ENCODE measurements at regions not wholly inside any gene's neighbourhood (a gene's known extent, or its start where the extent isn't known, plus 50 kb on each side); places are given as distances from the start of the nearest gene placed in this dataset.

DNA sequence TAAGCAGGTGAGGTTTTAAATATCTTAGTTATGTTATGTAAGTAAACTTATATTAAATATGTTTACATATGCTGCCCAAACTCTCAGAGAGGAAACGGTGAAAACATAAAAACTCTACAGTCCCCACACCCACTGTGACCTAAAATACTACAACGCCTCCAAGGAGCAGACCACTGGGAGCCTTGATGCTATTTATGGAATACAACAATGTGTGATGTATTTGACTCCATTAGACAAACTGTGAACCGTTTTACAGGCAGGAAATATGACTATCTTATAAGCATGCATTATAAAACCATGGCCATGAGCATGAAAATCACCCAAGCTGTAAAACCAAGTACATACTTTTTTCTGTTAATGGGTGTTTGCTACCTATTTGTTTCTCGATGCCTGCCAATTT is 379.5 kb upstream of the TBL1XR1 start:
- Histone ChIP-seq H3K9me3 (ENCODE audit: low read depth, low read length) (no peaks in the 10 kb centered on the region), H3K27ac (no peak overlapping the region), H3K4me3 (no peak overlapping the region), H3K9ac (ENCODE audit: insufficient read length) (no peak overlapping the region), H3K36me3 (ENCODE audit: insufficient read depth, low read length) (no peaks in the 10 kb centered on the region)
- no peak for DNase-seq (ENCODE audit: low read depth, low spot score)
- TF ChIP-seq FOXP2 (optimal IDR thresholded peaks at IDR 0.05; ENCODE audit: control extremely low read depth, extremely low read length, insufficient read depth): no peak
- no peak for TF ChIP-seq POLR2AphosphoS5 (IDR thresholded peaks at IDR 0.05; ENCODE audit: borderline replicate concordance, low read depth, low read length)
- no peak for TF ChIP-seq EZH2 (IDR thresholded peaks at IDR 0.05)

DNA sequence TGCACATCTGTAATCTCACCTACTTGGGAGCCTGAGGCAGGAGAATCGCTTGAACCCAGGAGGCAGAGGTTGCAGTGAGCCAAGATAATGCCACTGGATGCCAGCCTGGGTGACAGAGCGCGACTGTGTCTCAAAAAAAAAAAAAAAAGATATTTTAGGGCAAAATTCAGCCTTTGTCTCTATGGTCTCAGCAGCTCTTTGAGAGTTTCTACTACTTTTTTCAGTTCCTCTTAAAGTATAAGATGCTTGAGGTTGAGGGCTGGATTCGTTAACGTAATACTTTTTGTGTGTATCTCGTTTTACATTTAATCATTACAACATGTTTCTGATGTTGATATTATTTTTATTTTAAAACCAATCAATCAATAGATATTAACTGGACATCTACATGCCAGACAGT is 381.2 kb upstream of the TBL1XR1 start:
- H3K4me3 ChIP-seq: no peak overlapping the region
- H3K9me3 ChIP-seq (ENCODE audit: low read depth, low read length): no peaks in the 10 kb centered on the region
- TF ChIP-seq FOXP2 (optimal IDR thresholded peaks at IDR 0.05; ENCODE audit: control extremely low read depth, extremely low read length, insufficient read depth): no peak
- TF ChIP-seq EZH2 (IDR thresholded peaks at IDR 0.05): no peak
- no peak for TF ChIP-seq POLR2AphosphoS5 (IDR thresholded peaks at IDR 0.05; ENCODE audit: borderline replicate concordance, low read depth, low read length)
- H3K27ac ChIP-seq: no peak overlapping the region
- no peak overlapping the region for H3K9ac ChIP-seq (ENCODE audit: insufficient read length)
- DNase-seq (ENCODE audit: low read depth, low spot score): no peak
- no peaks in the 10 kb centered on the region for H3K36me3 ChIP-seq (ENCODE audit: insufficient read depth, low read length)

GRCh38 chr3:177579419-177579818 is 382.1 kb upstream of the TBL1XR1 start:
- no peak for DNase-seq (ENCODE audit: low read depth, low spot score)
- TF ChIP-seq FOXP2 (optimal IDR thresholded peaks at IDR 0.05; ENCODE audit: control extremely low read depth, extremely low read length, insufficient read depth) (no peak), EZH2 (IDR thresholded peaks at IDR 0.05) (no peak), POLR2AphosphoS5 (IDR thresholded peaks at IDR 0.05; ENCODE audit: borderline replicate concordance, low read depth, low read length) (no peak)
- H3K36me3 ChIP-seq (ENCODE audit: insufficient read depth, low read length): no peaks in the 10 kb centered on the region

GRCh38 chr3:177580437-177580836 is 383.2 kb upstream of the TBL1XR1 start:
- no peak overlapping the region for H3K27ac ChIP-seq
- no peak overlapping the region for H3K4me3 ChIP-seq
- TF ChIP-seq POLR2AphosphoS5 (IDR thresholded peaks at IDR 0.05; ENCODE audit: borderline replicate concordance, low read depth, low read length) (no peak), EZH2 (IDR thresholded peaks at IDR 0.05) (no peak), FOXP2 (optimal IDR thresholded peaks at IDR 0.05; ENCODE audit: control extremely low read depth, extremely low read length, insufficient read depth) (no peak)
- H3K9me3 ChIP-seq (ENCODE audit: low read depth, low read length): no peaks in the 10 kb centered on the region
- no peak overlapping the region for H3K9ac ChIP-seq (ENCODE audit: insufficient read length)
- no peaks in the 10 kb centered on the region for H3K36me3 ChIP-seq (ENCODE audit: insufficient read depth, low read length)
- no peak for DNase-seq (ENCODE audit: low read depth, low spot score)

More at GRCh38 chr3:177579419-177579818, 382.1 kb upstream of the TBL1XR1 start:
- Histone ChIP-seq H3K27ac (no peak overlapping the region), H3K9ac (ENCODE audit: insufficient read length) (no peak overlapping the region), H3K4me3 (no peak overlapping the region), H3K9me3 (ENCODE audit: low read depth, low read length) (no peaks in the 10 kb centered on the region)

GRCh38 chr3:177585271-177585670 is 388.0 kb upstream of the TBL1XR1 start:
- Histone ChIP-seq H3K9me3 (ENCODE audit: low read depth, low read length) (no peaks in the 10 kb centered on the region; the same call in 1 of the 2 replicates), H3K9ac (ENCODE audit: insufficient read length) (no peak overlapping the region), H3K36me3 (ENCODE audit: insufficient read depth, low read length) (no peaks in the 10 kb centered on the region), H3K27ac (no peak overlapping the region), H3K4me3 (no peak overlapping the region)
- no peak for DNase-seq (ENCODE audit: low read depth, low spot score)
- TF ChIP-seq POLR2AphosphoS5 (IDR thresholded peaks at IDR 0.05; ENCODE audit: borderline replicate concordance, low read depth, low read length) (no peak), EZH2 (IDR thresholded peaks at IDR 0.05) (no peak), FOXP2 (optimal IDR thresholded peaks at IDR 0.05; ENCODE audit: control extremely low read depth, extremely low read length, insufficient read depth) (no peak)

GRCh38 chr3:177589041-177589650 is 391.9 kb upstream of the TBL1XR1 start:
- no peak for DNase-seq (ENCODE audit: low read depth, low spot score)
- TF ChIP-seq FOXP2 (optimal IDR thresholded peaks at IDR 0.05; ENCODE audit: control extremely low read depth, extremely low read length, insufficient read depth) (no peak), POLR2AphosphoS5 (IDR thresholded peaks at IDR 0.05; ENCODE audit: borderline replicate concordance, low read depth, low read length) (no peak), EZH2 (IDR thresholded peaks at IDR 0.05) (no peak)
- Histone ChIP-seq H3K27ac (peak overlapping the region; percentile 12; the same call in 1 of the 2 replicates), H3K9me3 (ENCODE audit: low read depth, low read length) (no peaks in the 10 kb centered on the region; the same call in 1 of the 2 replicates), H3K36me3 (ENCODE audit: insufficient read depth, low read length) (no peaks in the 10 kb centered on the region), H3K4me3 (no peak overlapping the region), H3K9ac (ENCODE audit: insufficient read length) (no peak overlapping the region)

DNA sequence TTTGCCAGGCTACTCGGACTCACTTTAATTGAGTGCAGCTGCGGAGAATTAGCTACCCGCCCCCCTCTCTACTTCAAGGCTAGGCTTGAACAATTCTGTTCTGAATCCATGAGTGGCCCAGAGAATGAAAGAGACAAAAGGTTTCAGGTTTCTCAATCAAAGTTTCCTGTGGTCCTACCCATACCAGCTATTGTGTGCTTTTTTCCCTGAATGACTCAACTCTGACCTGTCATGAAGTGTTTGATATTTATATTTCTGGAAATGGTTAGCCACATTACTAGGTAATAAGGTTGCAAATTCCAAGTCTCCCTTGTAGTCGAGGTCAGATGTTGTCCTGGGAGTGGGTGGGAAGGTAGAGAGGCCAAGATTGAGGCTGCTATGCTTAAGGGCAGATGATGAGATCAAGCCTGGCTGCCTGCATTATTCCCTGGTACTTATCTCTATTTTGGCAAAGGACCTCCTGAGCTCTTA is 392.7 kb upstream of the TBL1XR1 start:
- H3K9me3 ChIP-seq (ENCODE audit: low read depth, low read length): no peaks in the 10 kb centered on the region; the same call in 1 of the 2 replicates
- no peak for DNase-seq (ENCODE audit: low read depth, low spot score)
- no peak for TF ChIP-seq POLR2AphosphoS5 (IDR thresholded peaks at IDR 0.05; ENCODE audit: borderline replicate concordance, low read depth, low read length)
- TF ChIP-seq EZH2 (IDR thresholded peaks at IDR 0.05): no peak
- TF ChIP-seq FOXP2 (optimal IDR thresholded peaks at IDR 0.05; ENCODE audit: control extremely low read depth, extremely low read length, insufficient read depth): no peak
- H3K36me3 ChIP-seq (ENCODE audit: insufficient read depth, low read length): no peaks in the 10 kb centered on the region
- H3K4me3 ChIP-seq: peak overlapping the region; percentile 8
- H3K9ac ChIP-seq (ENCODE audit: insufficient read length): no peak overlapping the region
- peak overlapping the region; percentile 14; the same call in 1 of the 2 replicates for H3K27ac ChIP-seq

- no peak overlapping the region for H3K27ac ChIP-seq
- DNase-seq (ENCODE audit: low read depth, low spot score): no peak
- H3K36me3 ChIP-seq (ENCODE audit: insufficient read depth, low read length): no peaks in the 10 kb centered on the region
- H3K4me3 ChIP-seq: no peak overlapping the region
- H3K9ac ChIP-seq (ENCODE audit: insufficient read length): no peak overlapping the region
- H3K9me3 ChIP-seq (ENCODE audit: low read depth, low read length): no peaks in the 10 kb centered on the region; the same call in 1 of the 2 replicates
- TF ChIP-seq FOXP2 (optimal IDR thresholded peaks at IDR 0.05; ENCODE audit: control extremely low read depth, extremely low read length, insufficient read depth) (no peak), EZH2 (IDR thresholded peaks at IDR 0.05) (no peak), POLR2AphosphoS5 (IDR thresholded peaks at IDR 0.05; ENCODE audit: borderline replicate concordance, low read depth, low read length) (no peak)
Observed at GRCh38 chr3:177590826-177591225, 393.5 kb upstream of the TBL1XR1 start.

Data from SK-N-MC (cell line).